PC-9 (cell line): ENCODE measurements at regions not wholly inside any gene's neighbourhood (a gene's known extent, or its start where the extent isn't known, plus 50 kb on each side); places are given as distances from the start of the nearest gene placed in this dataset.

ENCODE experiments used
- BruUV-seq: library from RNA; stranded (reverse); fragments of 400-500 nt; replicated peaks from 2 replicates; lab custom pipeline; 2021; lab: Mats Ljungman, UMichigan
- CTCF ChIA-PET: fragments of 300-600 bp; sonication (Branson Sonifier 250); formaldehyde crosslinking; loops from one replicate; lab custom pipeline; 2022; ENCODE audit warnings: antibody characterized with exemption; lab: Charles Lee
- POLR2A ChIA-PET: fragments of 300-600 bp; sonication (Branson Sonifier 250); formaldehyde crosslinking; loops from one replicate; lab custom pipeline; 2022; ENCODE audit warnings: antibody characterized with exemption; ENCODE audit not compliant: unreplicated experiment; lab: Charles Lee
- DNase-seq, 2 experiments: peaks; one replicate each; pipeline versions ENCODE4 v3.0.0 to v3.0.0-alpha.2; 2015 to 2022; ENCODE audit warnings: mixed read lengths in 1 of 2
- H2AFZ ChIP-seq: fragments of 200-600 bp; sonication (generic); 2 replicates; pipeline ENCODE4 v1.8.1; 2017; ENCODE audit warnings: antibody characterized with exemption
- H3F3A ChIP-seq: fragments of 200-600 bp; sonication (generic); 2 replicates; pipeline ENCODE4 v1.8.1; 2017; ENCODE audit warnings: antibody characterized with exemption, mild to moderate bottlenecking, low read depth; ENCODE audit not compliant: insufficient read depth
- H3K27ac ChIP-seq: fragments of 200-600 bp; sonication (generic); 2 replicates; pipeline ENCODE4 v1.6.1; 2016; ENCODE audit warnings: mixed run types
- H3K27me3 ChIP-seq: fragments of 200-600 bp; sonication (generic); 2 replicates; pipeline ENCODE4 v1.6.1; 2016; ENCODE audit warnings: low read depth, mixed run types; ENCODE audit not compliant: insufficient read depth
- H3K36me3 ChIP-seq: fragments of 200-600 bp; sonication (generic); 2 replicates; pipeline ENCODE4 v1.6.1; 2016; ENCODE audit warnings: low read depth, mixed run types
- H3K4me1 ChIP-seq: fragments of 200-600 bp; sonication (generic); replicated peaks from 2 replicates; pipeline ENCODE4 v1.6.1; 2016; ENCODE audit warnings: mixed run types; ENCODE audit not compliant: insufficient read depth
- H3K4me2 ChIP-seq: fragments of 200-600 bp; sonication (generic); 2 replicates; pipeline ENCODE4 v1.6.1; 2017; ENCODE audit warnings: mixed run types
- H3K4me3 ChIP-seq: fragments of 200-600 bp; sonication (generic); 2 replicates; pipeline ENCODE4 v1.6.1; 2016; ENCODE audit warnings: mixed run types
- H3K79me2 ChIP-seq: fragments of 200-600 bp; sonication (generic); 2 replicates; pipeline ENCODE4 v1.6.1; 2017; ENCODE audit warnings: low read depth, mixed run types
- H3K9me2 ChIP-seq: fragments of 200-600 bp; sonication (generic); 2 replicates; pipeline ENCODE4 v1.8.1; 2017; ENCODE audit warnings: mild to moderate bottlenecking; ENCODE audit not compliant: insufficient read depth
- H3K9me3 ChIP-seq: fragments of 200-600 bp; sonication (generic); 2 replicates; pipeline ENCODE4 v1.8.1; 2016; ENCODE audit warnings: low read depth; ENCODE audit not compliant: insufficient read depth
- H4K20me1 ChIP-seq: fragments of 200-600 bp; sonication (generic); 2 replicates; pipeline ENCODE4 v1.8.1; 2017; ENCODE audit not compliant: insufficient read depth
- EZH2 ChIP-seq: fragments of 200-600 bp; sonication (generic); IDR thresholded peaks from 2 replicates; pipeline ENCODE4 v1.8.0; 2017; ENCODE audit warnings: antibody characterized with exemption, low read depth
- intact Hi-C: fragments of 100-400 bp; cut with micrococcal nuclease; formaldehyde crosslinking; loops from one replicate; pipeline ENCODE4 v1.10.0; 2022; ENCODE audit not compliant: unreplicated experiment
- TF ChIP-seq, protein P1 (sequence below): fragments of 200-600 bp; sonication (generic); conservative IDR thresholded peaks from 2 replicates; pipeline ENCODE4 v1.6.1; 2017; ENCODE audit warnings: mixed run types, antibody characterized with exemption, mild to moderate bottlenecking, moderate library complexity

DNA sequence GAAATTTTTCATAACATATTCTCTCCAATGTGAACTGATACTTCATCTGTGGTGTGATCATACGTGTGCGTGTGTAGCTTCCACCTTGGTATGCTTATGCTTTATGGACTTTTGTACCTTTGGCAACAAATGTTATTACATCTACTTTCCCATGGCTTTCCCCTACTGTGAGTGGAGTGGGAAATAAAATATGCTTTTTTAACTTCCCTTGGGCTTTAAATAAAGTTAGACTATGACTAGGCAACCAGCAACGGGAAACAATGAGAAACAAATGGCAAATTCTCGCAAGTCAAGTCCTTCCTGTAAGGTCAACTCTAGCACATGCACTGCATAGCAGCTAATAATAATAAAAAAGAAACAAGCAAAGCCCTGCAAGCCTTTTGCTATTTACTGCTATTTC is 205.0 kb upstream of the PDE5A start:
- Histone ChIP-seq H3K4me1 (no peaks in the 10 kb centered on the region), H4K20me1 (no peaks in the 10 kb centered on the region), H3K79me2 (no peaks in the 10 kb centered on the region), H3F3A (no peaks in the 10 kb centered on the region), H3K9me2 (no peaks in the 10 kb centered on the region), H3K4me2 (no peak overlapping the region), H2AFZ (no peak overlapping the region), H3K27ac (no peak overlapping the region), H3K27me3 (no peaks in the 10 kb centered on the region), H3K4me3 (no peak overlapping the region), H3K9me3 (no peaks in the 10 kb centered on the region), H3K36me3 (no peaks in the 10 kb centered on the region)
- ChIA-PET POLR2A (no interaction called here), CTCF (no interaction called here)
- no TSS peak for BruUV-seq
- DNase-seq = no peak
- TF ChIP-seq EZH2 = no peak
- TF ChIP-seq, protein P1, sequence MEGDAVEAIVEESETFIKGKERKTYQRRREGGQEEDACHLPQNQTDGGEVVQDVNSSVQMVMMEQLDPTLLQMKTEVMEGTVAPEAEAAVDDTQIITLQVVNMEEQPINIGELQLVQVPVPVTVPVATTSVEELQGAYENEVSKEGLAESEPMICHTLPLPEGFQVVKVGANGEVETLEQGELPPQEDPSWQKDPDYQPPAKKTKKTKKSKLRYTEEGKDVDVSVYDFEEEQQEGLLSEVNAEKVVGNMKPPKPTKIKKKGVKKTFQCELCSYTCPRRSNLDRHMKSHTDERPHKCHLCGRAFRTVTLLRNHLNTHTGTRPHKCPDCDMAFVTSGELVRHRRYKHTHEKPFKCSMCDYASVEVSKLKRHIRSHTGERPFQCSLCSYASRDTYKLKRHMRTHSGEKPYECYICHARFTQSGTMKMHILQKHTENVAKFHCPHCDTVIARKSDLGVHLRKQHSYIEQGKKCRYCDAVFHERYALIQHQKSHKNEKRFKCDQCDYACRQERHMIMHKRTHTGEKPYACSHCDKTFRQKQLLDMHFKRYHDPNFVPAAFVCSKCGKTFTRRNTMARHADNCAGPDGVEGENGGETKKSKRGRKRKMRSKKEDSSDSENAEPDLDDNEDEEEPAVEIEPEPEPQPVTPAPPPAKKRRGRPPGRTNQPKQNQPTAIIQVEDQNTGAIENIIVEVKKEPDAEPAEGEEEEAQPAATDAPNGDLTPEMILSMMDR = no peak
- intact Hi-C loops = no loop called here

DNA sequence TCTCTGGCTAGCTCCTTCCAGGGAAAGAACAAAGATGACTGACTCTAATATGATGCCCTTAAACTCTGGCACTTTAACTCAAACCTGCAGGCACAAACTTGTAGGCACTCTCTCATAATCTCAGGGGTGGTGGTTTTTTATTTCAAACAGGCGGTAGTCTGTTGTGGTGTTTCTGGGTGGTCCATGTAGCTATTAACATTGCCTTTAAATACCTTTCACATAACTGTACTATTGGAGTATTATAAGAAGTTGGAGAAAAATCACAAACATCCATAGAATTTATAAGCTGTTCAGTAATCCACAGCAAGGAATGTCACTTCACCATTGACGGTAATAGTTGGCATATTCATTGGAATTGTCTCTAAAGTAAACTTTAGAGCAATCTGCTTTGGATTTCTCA is 204.2 kb upstream of the PDE5A start:
- Histone ChIP-seq H3K4me1 (no peaks in the 10 kb centered on the region), H3K4me2 (no peak overlapping the region), H3K27ac (no peak overlapping the region), H4K20me1 (no peaks in the 10 kb centered on the region), H3K27me3 (no peaks in the 10 kb centered on the region), H3K4me3 (no peak overlapping the region), H3F3A (no peaks in the 10 kb centered on the region), H3K9me2 (no peaks in the 10 kb centered on the region), H3K36me3 (no peaks in the 10 kb centered on the region), H3K9me3 (no peaks in the 10 kb centered on the region), H3K79me2 (no peaks in the 10 kb centered on the region), H2AFZ (no peak overlapping the region)
- intact Hi-C loops = no loop called here
- DNase-seq = no peak
- no peak for TF ChIP-seq EZH2
- TF ChIP-seq, protein P1 = no peak
- no TSS peak for BruUV-seq
- POLR2A ChIA-PET = no interaction called here
- CTCF ChIA-PET = no interaction called here

DNA sequence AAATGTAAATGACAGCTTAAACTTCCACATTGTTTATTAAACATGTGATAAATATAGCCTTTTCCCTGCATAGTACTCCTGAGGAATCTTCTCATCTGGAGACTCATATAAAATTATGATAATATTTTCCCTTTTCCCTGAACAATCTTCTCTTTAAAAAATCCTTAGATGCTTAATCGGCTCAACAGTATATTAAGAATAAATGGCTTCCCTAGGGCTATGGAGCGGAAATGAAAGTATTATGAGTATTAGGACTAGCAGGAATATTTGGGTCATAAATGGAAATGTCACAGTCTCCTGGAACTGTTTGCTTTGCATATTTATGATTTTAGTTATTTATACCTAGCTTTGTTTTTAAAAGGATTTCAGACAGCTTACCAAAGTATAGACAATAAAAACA is 200.7 kb upstream of the PDE5A start:
- H3K27ac ChIP-seq = no peak overlapping the region
- no peaks in the 10 kb centered on the region for H4K20me1 ChIP-seq
- no peak overlapping the region for H3K4me2 ChIP-seq
- DNase-seq = no peak
- H3F3A ChIP-seq = no peaks in the 10 kb centered on the region
- no peaks in the 10 kb centered on the region for H3K9me3 ChIP-seq
- no peaks in the 10 kb centered on the region for H3K36me3 ChIP-seq
- no peaks in the 10 kb centered on the region for H3K9me2 ChIP-seq
- H3K4me1 ChIP-seq = no peaks in the 10 kb centered on the region
- H3K27me3 ChIP-seq = no peaks in the 10 kb centered on the region
- intact Hi-C loops = no loop called here
- H2AFZ ChIP-seq = no peak overlapping the region
- BruUV-seq = no TSS peak
- CTCF ChIA-PET = no interaction called here
- H3K4me3 ChIP-seq = no peak overlapping the region
- POLR2A ChIA-PET = no interaction called here
- H3K79me2 ChIP-seq = no peaks in the 10 kb centered on the region
- TF ChIP-seq, protein P1 = no peak
- no peak for TF ChIP-seq EZH2
